ENCODE measurements at regions not wholly inside any gene's neighbourhood (a gene's known extent, or its start where the extent isn't known, plus 50 kb on each side); places are given as distances from the start of the nearest gene placed in this dataset.

GRCh38 chr15:38682363-38682762 is 117.7 kb upstream of the RASGRP1 start:
- TF ChIP-seq CTCF (IDR thresholded peaks at IDR 0.05) (no peak), RXRA (IDR thresholded peaks at IDR 0.05; ENCODE audit: borderline replicate concordance, low read depth) (no peak), EP300 (IDR thresholded peaks at IDR 0.05; ENCODE audit: borderline replicate concordance in 1 of 2, low read depth in 1 of 2, low read length in 1 of 2) (no peak), USF2 (IDR thresholded peaks at IDR 0.05; ENCODE audit: borderline replicate concordance, low read depth, low read length) (no peak), PBX3 (IDR thresholded peaks at IDR 0.05) (no peak), MXI1 (IDR thresholded peaks at IDR 0.05; ENCODE audit: low read depth, low read length) (no peak), RFX5 (IDR thresholded peaks at IDR 0.05; ENCODE audit: low read length) (no peak), POLR2AphosphoS5 (IDR thresholded peaks at IDR 0.05; ENCODE audit: low read depth, low read length) (no peak), TCF12 (IDR thresholded peaks at IDR 0.05) (no peak), IRF3 (IDR thresholded peaks at IDR 0.05; ENCODE audit: low read depth, low read length) (no peak), EZH2phosphoT487 (IDR thresholded peaks at IDR 0.05; ENCODE audit: borderline replicate concordance, low read depth) (no peak)

All from SK-N-SH (cell line).